Activated T-cell treated with anti-CD3 and anti-CD28 coated beads, Interleukin-2, amount 50 U/mL, for 24 hours (primary cell): ENCODE measurements at regions not wholly inside any gene's neighbourhood (a gene's known extent, or its start where the extent isn't known, plus 50 kb on each side); places are given as distances from the start of the nearest gene placed in this dataset.
"Not testable (repeated sequence)": the region's sequence is repeated elsewhere in the genome, so short reads cannot be mapped to it uniquely, and the experiment has no call there.

Source experiments
- DNase-seq: peaks from one replicate; pipeline ENCODE4 v3.0.0-alpha.2; 2020
- H3K27ac Mint-ChIP-seq: 2 replicates; pipeline ENCODE4 v1.8.0; 2020; ENCODE audit warnings: mild to moderate bottlenecking, mixed read lengths
- H3K27me3 Mint-ChIP-seq: 2 replicates; pipeline ENCODE4 v1.8.0; 2020; ENCODE audit warnings: mixed read lengths
- H3K36me3 Mint-ChIP-seq: 2 replicates; pipeline ENCODE4 v1.8.0; 2020; ENCODE audit warnings: low read depth, mixed read lengths
- H3K4me1 Mint-ChIP-seq: 2 replicates; pipeline ENCODE4 v1.8.0; 2020; ENCODE audit warnings: low read depth, mixed read lengths
- H3K4me3 Mint-ChIP-seq: 2 replicates; pipeline ENCODE4 v1.8.0; 2020; ENCODE audit warnings: mild to moderate bottlenecking, moderate library complexity, mixed read lengths
- H3K9me3 Mint-ChIP-seq: 2 replicates; pipeline ENCODE4 v1.8.0; 2020; ENCODE audit warnings: mixed read lengths

DNA sequence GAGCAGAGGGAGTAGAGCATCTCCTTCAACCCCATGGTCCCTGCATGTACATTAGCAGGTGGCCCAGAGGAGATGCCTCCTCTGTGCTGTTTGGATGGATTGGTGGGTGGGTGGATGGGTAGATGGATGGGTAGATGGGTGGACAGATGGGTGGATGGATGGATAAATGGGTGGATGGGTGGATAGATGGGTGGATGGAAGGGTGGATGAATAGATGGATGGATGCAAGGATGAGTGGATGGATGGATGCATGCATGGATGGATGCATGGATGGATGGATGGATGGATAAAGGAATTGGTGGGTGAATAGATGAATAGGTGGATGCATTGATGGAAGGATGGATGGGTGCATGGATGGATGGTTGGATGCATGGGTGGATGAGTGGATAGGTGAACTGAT lies 136.5 kb downstream of the NPIPB11 start:
- DNase-seq, H3K9me3 Mint-ChIP-seq, H3K36me3 Mint-ChIP-seq, H3K27me3 Mint-ChIP-seq, H3K4me3 Mint-ChIP-seq, H3K27ac Mint-ChIP-seq: not testable (repeated sequence)
- H3K4me1 Mint-ChIP-seq, result peaks cover 11% of the 10 kb centered on the region

DNA sequence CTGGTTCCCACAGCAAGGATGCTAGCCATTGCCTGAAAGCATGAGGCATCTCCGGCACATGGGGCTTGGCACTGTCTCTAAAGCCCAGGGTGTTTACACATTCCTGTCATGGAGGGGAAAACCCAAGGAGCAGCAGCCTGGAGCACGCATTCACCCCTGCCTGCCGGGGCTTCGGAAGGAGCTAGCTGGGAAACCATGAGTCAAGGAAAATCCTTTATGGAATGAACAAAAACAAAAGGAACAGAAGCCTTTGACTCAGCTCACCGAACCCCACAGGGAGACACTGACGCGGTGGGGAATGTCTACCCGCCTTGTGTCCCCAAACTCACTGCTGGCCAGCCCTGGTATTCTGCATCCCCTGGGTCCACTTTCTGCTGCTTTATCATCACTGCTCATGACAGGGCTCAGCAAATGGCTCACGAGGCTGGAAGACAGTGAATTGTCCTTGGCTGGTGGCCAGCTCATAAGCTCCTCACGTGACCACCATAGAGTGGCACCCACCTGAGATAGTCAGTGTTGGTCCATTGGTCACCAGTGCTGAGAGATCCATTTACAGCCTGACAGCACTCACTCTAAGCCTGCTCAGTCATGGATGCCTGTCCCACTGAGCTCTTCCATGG lies 137.2 kb downstream of the NPIPB11 start:
- not testable (repeated sequence) for H3K9me3 Mint-ChIP-seq, H3K36me3 Mint-ChIP-seq, H3K27me3 Mint-ChIP-seq, H3K4me3 Mint-ChIP-seq, DNase-seq, H3K27ac Mint-ChIP-seq
- H3K4me1 Mint-ChIP-seq, result peaks cover 12% of the 10 kb centered on the region

DNA sequence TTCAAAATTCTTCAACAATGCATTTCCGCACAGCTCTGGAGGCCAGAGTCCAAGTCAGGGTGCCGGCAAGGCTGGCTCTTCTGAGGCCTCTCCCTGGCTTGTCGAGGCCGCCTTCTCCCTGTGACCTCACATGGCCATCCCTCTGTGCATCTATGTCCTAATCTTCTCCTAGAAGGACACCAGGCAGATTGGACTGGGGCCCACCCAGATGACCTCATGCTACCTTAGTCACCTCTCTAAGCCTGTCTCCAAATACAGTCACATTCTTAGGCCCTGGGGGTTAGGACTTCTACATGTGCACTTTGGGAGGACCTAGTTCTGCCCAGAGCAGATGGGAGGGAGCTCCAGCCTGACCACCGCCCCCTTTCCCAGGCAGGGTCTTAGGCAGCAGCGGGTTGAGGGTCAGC lies 137.7 kb downstream of the NPIPB11 start:
- H3K36me3 Mint-ChIP-seq, H3K27ac Mint-ChIP-seq, H3K27me3 Mint-ChIP-seq, H3K9me3 Mint-ChIP-seq, H3K4me3 Mint-ChIP-seq, DNase-seq: not testable (repeated sequence)
- H3K4me1 Mint-ChIP-seq, result peaks cover 16% of the 10 kb centered on the region

DNA sequence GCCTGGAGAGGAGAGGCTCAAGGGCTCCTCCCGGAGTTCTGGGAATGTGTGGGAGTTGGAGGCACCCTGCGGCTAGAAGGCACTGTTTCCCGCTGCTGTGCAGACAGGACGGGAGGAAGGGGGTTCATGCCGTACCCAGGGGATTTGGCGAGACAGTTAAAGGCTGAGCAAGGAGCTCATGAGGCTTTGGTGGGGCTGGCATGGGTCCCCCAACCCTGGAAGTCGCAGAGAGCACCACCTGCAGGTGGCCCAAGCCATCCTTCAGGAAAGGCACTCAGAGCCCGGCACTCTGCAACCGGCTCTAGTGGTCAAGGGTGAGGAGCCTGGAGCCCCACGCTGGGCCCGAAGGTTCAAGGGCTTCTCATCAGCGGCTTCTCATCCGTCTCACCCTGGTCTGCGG lies 138.2 kb downstream of the NPIPB11 start:
- not testable (repeated sequence) for H3K27ac Mint-ChIP-seq, H3K9me3 Mint-ChIP-seq, DNase-seq, H3K4me3 Mint-ChIP-seq, H3K27me3 Mint-ChIP-seq, H3K36me3 Mint-ChIP-seq
- peaks cover 16% of the 10 kb centered on the region for H3K4me1 Mint-ChIP-seq

DNA sequence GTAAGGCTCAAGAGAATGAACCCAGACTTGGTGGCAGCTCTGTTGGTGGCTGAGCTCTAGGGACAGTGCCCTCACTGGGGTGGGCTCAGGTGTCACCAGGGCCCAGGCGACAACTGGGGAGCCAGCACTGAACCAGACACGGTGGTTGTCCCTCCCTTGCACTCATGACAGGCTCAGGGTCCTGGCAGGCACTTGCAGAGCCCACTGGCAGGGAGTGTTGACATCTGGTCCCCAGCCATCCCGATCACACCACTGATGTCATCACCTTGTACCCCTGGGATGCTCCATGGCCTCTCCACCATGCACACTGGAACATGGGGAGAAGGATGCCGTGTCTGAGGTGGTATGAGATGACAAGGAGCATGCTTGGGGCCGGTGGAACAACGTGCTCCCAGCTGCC lies 138.6 kb downstream of the NPIPB11 start:
- not testable (repeated sequence) for H3K4me3 Mint-ChIP-seq, H3K27ac Mint-ChIP-seq, H3K27me3 Mint-ChIP-seq, DNase-seq, H3K36me3 Mint-ChIP-seq, H3K9me3 Mint-ChIP-seq
- H3K4me1 Mint-ChIP-seq, result peaks cover 16% of the 10 kb centered on the region

DNA sequence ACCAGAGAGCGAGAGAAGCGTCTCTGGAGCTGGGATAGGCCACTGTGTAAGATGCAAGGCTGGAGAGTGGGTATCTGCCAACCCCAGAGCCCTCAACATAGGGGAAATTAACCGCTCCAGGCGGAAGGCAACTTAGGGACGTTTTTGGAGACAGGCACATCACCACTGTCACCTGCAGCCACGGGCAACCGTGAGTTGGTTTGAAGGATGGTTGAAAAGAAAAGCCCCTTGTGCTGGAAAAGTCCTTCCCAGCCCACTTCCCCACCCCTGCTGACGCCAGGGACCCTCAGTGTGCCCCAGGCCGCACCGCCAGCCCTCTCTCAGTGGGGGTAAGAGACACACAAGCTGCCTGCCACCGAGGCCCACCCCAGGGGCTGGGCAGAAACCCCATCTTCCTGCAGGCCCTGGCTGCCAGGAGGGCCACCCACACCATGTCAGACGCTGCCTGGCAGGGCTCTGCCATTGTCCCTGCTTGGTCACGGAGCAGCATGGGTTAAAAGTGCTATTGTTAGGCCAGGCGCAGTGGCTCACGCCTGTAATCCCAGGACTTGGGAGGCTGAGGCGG lies 139.4 kb downstream of the NPIPB11 start:
- not testable (repeated sequence) for H3K27me3 Mint-ChIP-seq, DNase-seq, H3K27ac Mint-ChIP-seq, H3K36me3 Mint-ChIP-seq, H3K4me3 Mint-ChIP-seq, H3K9me3 Mint-ChIP-seq
- peaks cover 14% of the 10 kb centered on the region for H3K4me1 Mint-ChIP-seq

DNA sequence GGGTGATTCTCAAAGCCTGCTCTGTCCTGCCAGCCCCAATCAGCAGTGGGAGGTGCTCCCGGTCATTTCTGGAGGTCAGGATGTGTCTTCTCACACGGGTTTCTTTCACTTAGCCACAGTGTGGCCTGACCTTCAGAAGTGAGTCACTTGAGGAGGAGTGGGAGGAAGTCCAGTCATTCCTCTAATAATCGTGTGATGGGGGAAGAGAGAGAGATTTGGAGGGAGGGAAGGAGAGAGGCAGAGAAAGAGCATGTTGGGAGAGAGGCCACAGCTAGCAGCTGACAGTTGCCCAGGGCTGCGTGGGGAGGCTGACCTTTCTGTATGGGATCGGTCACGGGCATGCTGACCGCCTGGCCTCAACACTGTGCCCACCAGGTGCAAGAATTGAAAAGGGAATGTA lies 139.9 kb downstream of the NPIPB11 start:
- H3K36me3 Mint-ChIP-seq, H3K4me3 Mint-ChIP-seq, H3K27me3 Mint-ChIP-seq, H3K27ac Mint-ChIP-seq, H3K9me3 Mint-ChIP-seq, DNase-seq: not testable (repeated sequence)
- H3K4me1 Mint-ChIP-seq, result peaks cover 14% of the 10 kb centered on the region

DNA sequence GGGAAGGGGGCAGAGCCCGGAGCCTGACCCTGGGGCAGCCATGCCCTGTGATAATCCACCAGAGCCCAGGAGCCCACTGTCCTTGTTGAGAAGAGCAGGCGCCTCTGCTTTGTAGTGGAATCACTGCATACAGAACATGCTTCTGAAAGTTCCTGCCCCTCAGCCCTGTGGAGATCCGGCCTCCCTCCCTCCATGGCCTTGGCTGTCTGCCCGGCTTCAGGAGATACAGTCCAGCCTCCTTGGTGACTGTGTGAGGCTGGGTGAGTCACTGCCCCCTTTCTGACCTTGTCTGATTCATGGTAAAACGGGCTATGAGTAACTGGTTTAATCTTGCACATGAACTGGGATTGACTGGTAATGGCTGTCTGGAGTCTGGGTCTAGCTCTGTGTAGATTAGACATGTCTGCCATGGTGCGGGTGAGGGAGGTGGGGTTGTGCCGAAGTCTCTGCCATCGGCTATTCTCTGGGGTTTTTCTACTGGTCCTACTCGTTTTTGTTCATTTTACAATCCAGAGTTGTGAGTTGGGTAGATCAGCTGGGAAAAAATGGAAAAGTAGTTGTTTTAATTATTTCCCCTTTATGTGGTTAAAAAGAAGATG lies 141.2 kb downstream of the NPIPB11 start:
- not testable (repeated sequence) for H3K27me3 Mint-ChIP-seq, H3K27ac Mint-ChIP-seq, DNase-seq, H3K4me3 Mint-ChIP-seq, H3K36me3 Mint-ChIP-seq, H3K9me3 Mint-ChIP-seq
- peaks cover 14% of the 10 kb centered on the region for H3K4me1 Mint-ChIP-seq

DNA sequence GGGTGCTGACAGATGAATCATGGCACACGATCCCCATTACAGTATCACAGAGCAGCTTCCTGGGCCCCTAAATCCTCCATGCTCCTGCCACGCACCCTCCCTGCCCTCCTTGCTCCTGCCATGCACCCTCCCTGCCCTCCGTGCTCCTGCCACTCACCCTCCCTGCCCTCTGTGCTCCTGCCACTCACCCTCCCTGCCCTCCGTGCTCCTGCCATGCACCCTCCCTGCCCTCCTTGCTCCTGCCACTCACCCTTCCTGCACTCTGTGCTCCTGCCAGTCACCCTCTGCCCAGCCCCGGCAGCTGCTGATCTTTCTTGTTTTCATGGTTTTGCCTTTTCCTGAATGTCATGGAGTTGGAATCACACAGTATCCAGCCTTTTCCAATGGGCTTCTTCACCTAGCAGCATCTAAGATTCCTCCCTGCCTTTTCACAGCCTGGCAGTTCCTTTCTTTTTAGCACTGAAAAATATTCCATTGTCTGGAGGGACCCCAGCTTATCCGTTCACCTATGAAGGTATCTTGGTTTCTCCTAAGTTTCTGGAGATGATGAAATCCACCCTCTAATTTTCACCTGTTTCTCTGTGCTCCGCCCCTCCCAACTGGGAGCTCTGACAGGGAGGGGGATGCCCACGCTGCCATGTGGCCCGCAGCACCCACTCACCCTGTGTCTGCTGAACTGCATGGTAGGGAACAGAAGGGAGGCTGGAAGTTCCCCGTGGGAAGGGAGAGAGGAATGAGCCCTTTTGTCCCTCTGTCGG lies 142.3 kb downstream of the NPIPB11 start:
- H3K36me3 Mint-ChIP-seq, H3K9me3 Mint-ChIP-seq, H3K4me3 Mint-ChIP-seq, H3K27me3 Mint-ChIP-seq: not testable (repeated sequence)
- peaks cover 14% of the 10 kb centered on the region for H3K4me1 Mint-ChIP-seq
- H3K27ac Mint-ChIP-seq, result peak overlapping the region; percentile 30
- peak; percentile 20 for DNase-seq

DNA sequence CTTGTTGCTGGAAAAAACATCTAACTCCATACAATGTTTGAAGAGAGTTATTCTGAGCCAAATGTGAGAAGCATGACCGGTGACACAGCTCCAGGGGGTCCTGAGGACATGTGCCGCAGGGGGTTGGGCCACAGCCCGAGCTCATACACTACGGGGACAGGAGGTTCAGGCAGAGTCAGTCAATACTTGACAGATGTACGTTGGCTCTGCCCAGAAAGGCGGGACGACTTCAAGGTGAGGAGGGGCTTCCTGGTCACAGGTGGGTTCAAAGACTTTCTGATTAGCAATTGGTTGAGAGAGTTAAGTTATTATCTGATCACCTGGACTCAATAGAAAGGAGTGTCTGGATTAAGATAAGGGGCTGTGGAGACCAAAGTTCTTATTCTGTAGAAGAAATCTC lies 143.8 kb downstream of the NPIPB11 start:
- H3K4me1 Mint-ChIP-seq, result peaks cover 14% of the 10 kb centered on the region
- H3K36me3 Mint-ChIP-seq, DNase-seq, H3K27me3 Mint-ChIP-seq, H3K27ac Mint-ChIP-seq, H3K4me3 Mint-ChIP-seq, H3K9me3 Mint-ChIP-seq: not testable (repeated sequence)

DNA sequence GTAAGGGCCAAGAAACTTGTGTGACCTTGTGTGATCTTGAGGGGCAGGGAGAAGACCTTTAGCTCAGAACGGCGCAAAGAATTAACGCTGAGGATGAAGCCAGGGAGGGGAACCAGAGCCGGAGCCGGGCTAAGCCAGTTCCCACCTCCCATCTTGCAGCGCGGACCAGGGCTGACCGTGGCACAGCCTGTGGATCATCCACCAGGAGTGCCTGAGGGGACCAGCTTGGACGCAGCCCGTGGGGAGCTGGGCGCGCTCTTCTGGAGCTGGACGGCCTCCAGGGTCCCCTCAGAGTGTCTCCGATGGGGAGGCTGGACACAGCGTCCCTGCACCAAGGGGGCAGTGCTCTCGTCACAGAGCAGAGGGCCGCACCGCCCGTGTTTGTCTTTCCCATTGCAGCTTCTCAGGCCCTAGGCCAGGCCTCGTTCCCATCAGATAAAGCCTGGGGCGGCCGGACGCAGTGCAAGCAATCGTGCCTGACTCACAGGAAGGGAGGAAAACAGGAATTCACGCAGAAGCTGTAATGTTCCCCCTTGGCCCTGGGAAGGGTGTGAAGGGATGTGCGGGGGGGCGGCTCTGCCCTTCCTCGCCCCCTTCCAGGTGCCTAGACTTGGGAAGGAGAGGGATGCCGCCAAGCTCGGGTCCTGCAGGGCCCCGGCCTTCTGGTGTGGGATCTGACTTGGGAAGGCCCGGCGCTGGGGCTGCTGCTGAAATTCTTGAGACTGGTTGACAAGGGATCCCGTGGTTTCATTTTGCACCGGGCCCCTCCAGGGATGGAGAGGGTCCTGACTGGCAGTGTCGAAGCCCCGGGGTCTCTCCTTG lies 144.9 kb downstream of the NPIPB11 start:
- H3K36me3 Mint-ChIP-seq, H3K27me3 Mint-ChIP-seq, H3K9me3 Mint-ChIP-seq, H3K4me3 Mint-ChIP-seq, DNase-seq, H3K27ac Mint-ChIP-seq: not testable (repeated sequence)
- H3K4me1 Mint-ChIP-seq, result peaks cover 11% of the 10 kb centered on the region

DNA sequence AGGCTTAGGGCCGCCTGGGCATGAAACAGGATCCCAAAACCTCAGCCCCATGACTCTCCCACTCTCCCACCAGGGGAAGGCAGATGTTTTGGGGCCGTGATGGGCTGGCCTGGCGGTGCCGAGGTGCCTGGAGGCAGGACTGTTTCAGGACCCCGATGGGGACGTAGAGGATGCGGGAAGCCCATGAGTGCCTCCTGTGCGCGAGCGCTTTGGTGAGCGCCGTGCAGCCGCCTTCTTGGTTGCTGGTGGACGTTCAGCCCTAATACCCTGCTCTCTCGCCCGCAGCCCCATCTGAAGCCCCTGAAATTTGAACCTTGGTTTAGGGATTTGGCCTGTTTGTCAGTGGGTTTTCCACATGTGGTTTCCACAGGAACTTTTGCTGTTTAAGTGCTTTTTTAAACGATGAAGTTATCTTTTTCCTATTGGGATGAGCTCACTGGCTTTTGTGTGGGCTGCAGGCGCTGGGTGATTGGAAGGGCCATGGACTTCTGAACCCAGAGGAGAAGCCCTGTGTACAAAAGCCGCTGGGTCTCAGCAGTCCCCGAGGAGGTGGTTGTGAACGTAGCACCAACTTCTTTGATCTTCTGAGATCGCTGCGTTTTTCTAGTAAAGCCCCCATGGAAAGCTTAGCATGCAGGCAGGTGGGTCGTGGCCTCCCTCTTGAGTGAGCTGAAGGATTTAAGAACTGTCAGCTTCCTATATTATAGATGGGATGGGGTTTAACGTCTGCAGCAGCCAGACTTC lies 145.7 kb downstream of the NPIPB11 start:
- H3K4me1 Mint-ChIP-seq, H3K27ac Mint-ChIP-seq, H3K27me3 Mint-ChIP-seq, H3K4me3 Mint-ChIP-seq, DNase-seq, H3K9me3 Mint-ChIP-seq: not testable (repeated sequence)
- peaks cover 10% of the 10 kb centered on the region for H3K36me3 Mint-ChIP-seq

DNA sequence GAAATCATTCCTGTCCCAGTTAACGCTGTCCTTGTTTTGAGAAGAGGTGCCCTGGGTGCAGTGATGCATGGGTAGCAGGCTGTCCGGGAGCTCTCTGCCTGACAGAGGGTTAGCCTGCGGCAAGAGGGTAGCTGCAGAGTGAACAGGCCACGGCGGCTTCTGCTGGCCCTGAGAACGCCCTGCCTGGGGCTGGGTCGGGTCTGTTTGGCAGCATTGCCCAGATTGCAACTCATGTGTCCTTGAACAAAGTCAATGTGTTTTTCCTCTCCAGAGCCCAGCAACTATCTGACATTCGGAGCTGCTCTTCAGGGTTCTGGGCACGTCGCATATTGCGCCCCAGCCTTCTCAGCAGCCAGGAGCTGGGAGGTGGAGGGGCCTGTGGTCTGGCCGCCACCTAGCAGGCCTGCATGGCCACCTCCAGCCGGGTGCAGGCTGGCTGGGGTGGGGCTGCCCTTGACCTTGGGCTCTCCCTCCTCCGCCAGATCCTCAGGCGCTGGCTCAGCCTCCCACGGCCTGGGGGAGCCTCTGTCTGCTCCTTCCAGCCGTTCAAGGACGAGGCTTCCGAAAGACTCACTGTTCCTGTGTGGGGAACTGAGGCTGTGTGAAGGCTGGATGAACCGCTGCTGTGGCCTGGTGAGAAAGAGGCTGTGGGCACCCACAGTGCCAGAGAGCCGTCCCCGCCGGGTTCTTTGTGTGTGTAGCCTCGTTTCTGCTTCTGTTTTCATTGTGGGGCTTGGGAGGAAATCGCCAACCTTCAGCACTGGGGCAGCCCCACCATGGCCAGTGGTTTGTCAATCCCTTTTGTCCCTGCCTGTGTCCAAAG lies 146.7 kb downstream of the NPIPB11 start:
- H3K36me3 Mint-ChIP-seq, result peaks cover 11% of the 10 kb centered on the region
- H3K27ac Mint-ChIP-seq, DNase-seq, H3K4me3 Mint-ChIP-seq, H3K4me1 Mint-ChIP-seq, H3K9me3 Mint-ChIP-seq, H3K27me3 Mint-ChIP-seq: not testable (repeated sequence)
